ENCODE measurements at regions not wholly inside any gene's neighbourhood (a gene's known extent, or its start where the extent isn't known, plus 50 kb on each side); places are given as distances from the start of the nearest gene placed in this dataset.

GRCh38 chr4:182019148-182019652 lies 224.0 kb upstream of the TENM3 start:
- TF ChIP-seq CTCF (IDR thresholded peaks at IDR 0.05) = no peak
- Histone ChIP-seq H3K4me3 (no peak overlapping the region), H3K9me3 (no peaks in the 10 kb centered on the region), H3K36me3 (no peaks in the 10 kb centered on the region), H3K27ac (no peak overlapping the region), H3K4me1 (no peaks in the 10 kb centered on the region), H3K27me3 (no peaks in the 10 kb centered on the region)
- no peak for ATAC-seq
- DNase-seq = no peak
- 67 to 83% methylated on average over 5 of the region's 5 CpGs for WGBS, 2 donors
- intact Hi-C loops (cut with DNase I) = no loop called here

- WGBS, 2 donors = 50 to 56% methylated on average over 5 of the region's 5 CpGs
Observed at GRCh38 chr4:182022909-182023308, 220.3 kb upstream of the TENM3 start.

GRCh38 chr4:182023469-182023868 lies 219.7 kb upstream of the TENM3 start:
- H3K36me3 ChIP-seq = no peaks in the 10 kb centered on the region
- WGBS, 2 donors = 59 to 74% methylated on average over 3 of the region's 3 CpGs
- no peaks in the 10 kb centered on the region for H3K4me1 ChIP-seq
- H3K27ac ChIP-seq = no peak overlapping the region
- DNase-seq (no peak), ATAC-seq (no peak)
- intact Hi-C loops (cut with DNase I) = no loop called here
- H3K4me3 ChIP-seq = no peak overlapping the region
- no peaks in the 10 kb centered on the region for H3K27me3 ChIP-seq
- TF ChIP-seq CTCF (IDR thresholded peaks at IDR 0.05) = no peak
- peaks cover 0 to 19% (median 6%) of the 10 kb centered on the region in 11 donors for H3K9me3 ChIP-seq

More at GRCh38 chr4:182022909-182023308, 220.3 kb upstream of the TENM3 start:
- TF ChIP-seq CTCF (IDR thresholded peaks at IDR 0.05) = no peak
- intact Hi-C loops (cut with DNase I) = no loop called here
- Histone ChIP-seq H3K36me3 (no peaks in the 10 kb centered on the region), H3K27me3 (no peaks in the 10 kb centered on the region), H3K4me1 (no peaks in the 10 kb centered on the region), H3K4me3 (no peak overlapping the region), H3K9me3 (peaks cover 0 to 19% (median 6%) of the 10 kb centered on the region in 11 donors), H3K27ac (no peak overlapping the region)
- no peak for ATAC-seq
- no peak for DNase-seq

- ATAC-seq = no peak
- intact Hi-C loops (cut with DNase I) = no loop called here
- Histone ChIP-seq H3K36me3 (no peaks in the 10 kb centered on the region), H3K9me3 (no peaks in the 10 kb centered on the region), H3K27ac (no peak overlapping the region), H3K27me3 (no peaks in the 10 kb centered on the region), H3K4me1 (no peaks in the 10 kb centered on the region), H3K4me3 (no peak overlapping the region)
- TF ChIP-seq CTCF (IDR thresholded peaks at IDR 0.05) = no peak
- no peak for DNase-seq
- WGBS, 2 donors = 86 to 87% methylated on average over 8 of the region's 8 CpGs
Observed at GRCh38 chr4:182042945-182043344, 200.3 kb upstream of the TENM3 start.
